Kidney glomerular epithelial cell (primary cell): ENCODE measurements at regions not wholly inside any gene's neighbourhood (a gene's known extent, or its start where the extent isn't known, plus 50 kb on each side); places are given as distances from the start of the nearest gene placed in this dataset.

Experiments used
- DNase-seq: peaks from one replicate; lab custom pipeline; 2025; lab: John Stamatoyannopoulos, UW

DNA sequence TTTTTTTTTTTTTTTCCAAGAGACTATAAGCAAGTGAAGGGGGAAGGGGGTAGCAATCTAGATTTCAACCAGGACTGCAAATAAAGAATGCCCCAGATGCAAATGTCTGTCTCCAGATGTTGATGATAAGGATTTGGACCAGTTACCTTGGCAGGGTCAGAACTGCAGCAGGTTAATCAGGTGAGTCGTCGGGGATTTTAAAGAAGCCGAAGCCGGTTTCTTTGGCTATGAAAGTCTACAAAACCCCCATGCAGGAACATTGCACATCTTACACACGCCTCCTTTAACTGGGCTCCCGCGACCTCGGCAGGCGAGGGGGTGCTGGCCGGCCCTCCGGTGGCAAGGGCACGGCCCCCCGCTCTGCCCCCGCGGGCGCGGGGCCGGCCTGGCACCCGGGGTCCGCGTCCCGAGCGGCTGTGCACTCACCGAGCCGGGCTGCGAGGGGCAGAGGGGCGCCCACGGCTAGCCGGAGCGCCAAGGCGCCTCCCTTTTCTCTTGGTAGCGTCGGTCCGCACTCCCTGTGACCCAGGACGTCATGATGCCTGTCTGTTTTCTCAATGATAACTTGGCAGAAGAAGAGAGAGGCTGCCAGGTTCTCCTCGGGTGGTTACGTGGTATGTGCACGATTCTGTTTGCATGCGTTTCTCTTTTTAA lies 366.3 kb upstream of the ESRRG start:
- peak; percentile 62 for DNase-seq

DNA sequence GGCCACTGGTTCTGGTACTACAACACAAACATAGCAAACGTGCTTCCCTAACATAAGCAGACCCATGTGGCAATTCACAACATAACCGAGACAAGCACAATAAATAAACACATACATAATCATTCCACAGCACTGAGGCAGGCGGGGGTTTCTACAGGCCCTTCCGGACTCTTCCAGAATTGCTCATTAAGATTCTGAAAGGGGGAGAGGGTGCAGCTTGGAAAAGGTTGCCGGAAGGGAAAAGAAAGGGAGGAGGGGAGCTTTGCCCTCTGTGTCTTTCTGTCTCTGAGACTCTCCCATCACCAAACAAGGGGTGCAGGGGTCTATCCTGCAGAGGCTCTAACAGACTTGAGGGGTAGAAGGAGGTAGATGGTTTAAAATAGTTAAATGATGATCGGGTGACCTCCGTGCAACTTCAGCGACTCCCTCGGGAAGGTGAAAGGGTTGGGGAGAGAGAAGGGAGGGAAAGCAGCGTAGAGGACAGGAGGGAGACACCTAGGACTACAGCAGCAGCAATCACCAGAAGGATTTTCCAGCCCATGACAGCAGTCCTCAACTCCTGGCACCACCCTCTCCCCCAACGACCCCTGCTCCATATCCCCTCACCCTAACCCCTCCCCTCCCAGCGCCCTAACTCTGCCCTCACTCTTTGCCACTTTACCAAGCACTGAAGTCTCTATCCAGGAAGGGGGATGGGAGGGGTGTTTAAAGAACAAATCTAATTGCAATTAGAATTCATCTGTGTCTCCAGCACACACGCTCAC lies 365.5 kb upstream of the ESRRG start:
- DNase-seq, result no peak

DNA sequence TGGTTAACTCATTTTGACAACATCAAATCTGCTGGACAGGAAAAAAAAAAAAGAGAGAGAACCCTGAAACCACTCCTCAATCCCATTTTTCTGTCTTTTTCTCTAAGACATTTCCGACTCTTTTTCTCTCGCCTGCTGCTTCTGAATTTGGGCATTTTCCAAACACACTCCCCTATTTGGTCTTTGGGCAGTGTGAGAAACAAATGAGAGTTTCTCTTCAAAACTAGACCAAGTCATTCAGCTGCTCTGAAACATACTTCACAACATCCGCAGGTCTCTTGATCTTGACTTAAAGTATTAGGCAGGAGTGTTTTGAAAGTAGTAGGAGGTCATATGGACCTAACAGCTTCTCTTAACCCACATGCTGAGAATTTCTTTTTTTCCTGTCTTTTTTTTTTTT lies 364.8 kb upstream of the ESRRG start:
- DNase-seq, result no peak

DNA sequence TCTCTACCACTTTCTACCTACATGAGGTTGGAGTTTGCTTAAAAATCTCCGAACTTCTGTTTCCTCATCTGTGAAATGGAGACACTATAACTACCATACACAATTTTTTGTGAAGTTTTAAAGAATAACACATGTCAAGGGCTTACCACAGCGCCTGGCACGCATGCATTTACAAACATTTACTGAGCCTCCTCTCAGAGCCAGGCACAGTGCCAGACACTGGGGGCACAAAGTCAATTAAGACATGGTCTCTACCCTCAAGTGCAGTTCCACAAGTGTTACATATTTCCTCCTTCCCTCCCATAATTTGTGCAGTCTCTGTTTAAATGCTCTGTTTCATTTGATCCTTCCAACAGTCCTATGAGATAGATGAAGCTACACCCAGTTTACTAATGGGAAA lies 356.4 kb upstream of the ESRRG start:
- DNase-seq, result no peak

DNA sequence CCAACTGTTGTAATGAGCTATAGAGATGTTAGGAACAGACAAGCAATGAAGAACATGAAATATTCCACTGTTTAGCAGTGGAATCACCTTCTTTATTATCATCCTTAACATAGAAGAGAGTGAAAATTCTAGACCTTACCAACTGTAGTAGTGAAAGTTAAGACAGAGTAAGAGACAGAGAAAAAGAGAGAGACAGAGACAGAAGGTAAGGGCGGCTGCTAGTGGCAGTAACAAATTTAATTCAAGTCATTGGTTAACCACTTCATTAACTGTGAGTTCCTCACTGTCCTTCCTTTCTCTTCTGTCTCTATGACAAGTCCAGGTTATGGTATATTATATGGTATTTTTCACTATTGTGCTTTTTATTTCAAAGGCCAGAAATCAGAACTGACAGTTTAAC lies 355.7 kb upstream of the ESRRG start:
- no peak for DNase-seq

GRCh38 chr1:217078078-217078690 lies 355.0 kb upstream of the ESRRG start:
- DNase-seq, result peak; percentile 81

DNA sequence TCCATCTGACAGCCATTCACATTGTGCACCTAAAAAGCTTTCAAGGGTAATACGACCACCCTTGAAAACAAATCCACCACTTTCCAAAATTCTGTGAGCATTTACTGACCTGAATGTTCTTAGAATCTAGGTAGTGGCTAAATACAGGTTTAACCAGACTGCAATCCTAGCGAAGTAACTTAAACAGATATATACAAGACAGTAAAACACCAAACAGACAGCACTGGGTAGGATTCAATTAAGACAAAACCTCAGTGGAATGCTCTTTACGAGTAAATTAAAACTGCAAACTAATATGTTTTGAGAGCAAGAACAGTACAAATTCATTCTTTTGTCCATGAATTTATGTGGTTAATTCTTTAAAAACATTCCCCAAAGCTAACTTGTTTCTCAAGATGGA lies 354.2 kb upstream of the ESRRG start:
- no peak for DNase-seq

DNA sequence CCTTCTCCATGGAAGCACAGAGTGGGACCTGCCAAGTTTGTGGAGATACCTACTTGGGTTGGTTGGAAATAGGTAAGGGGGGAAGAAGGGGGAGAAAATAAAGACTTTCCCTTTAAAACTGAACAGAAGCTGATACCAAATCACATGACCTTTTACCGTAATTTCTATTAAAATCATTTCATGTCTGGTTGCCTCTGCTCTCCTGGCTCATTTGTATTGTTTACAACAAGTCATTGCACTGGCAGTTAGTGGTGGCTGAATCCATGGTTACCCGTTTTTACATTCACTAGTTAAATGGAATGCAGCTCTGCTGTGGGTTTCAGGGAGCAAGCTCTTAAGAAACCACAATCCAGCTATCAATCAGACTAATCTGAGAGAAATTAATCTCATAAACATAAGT lies 353.7 kb upstream of the ESRRG start:
- peak; percentile 76 for DNase-seq

DNA sequence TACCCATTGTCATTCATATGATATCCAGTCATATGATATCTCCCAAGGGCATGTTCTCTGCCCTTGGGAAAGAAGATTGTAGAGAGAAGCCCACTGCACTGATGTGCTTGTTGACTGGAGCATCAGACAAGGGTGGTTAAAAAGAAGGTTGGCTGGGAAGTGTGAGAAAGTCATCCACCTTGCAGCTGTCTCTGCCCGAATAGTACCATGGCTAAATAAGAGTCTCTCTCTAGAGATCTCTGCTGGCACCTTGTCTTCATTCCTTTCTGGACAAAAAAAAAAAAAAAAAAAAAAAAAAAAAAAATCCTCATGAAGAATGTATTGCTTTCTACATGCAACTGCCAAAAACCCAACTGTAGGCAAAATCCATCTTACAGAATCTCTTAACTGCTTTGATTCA lies 349.7 kb upstream of the ESRRG start:
- no peak for DNase-seq

- DNase-seq, result no peak
Measured at GRCh38 chr1:217067642-217068041, 344.4 kb upstream of the ESRRG start.

- no peak for DNase-seq
Measured at GRCh38 chr1:217066794-217067193, 343.6 kb upstream of the ESRRG start.

- no peak for DNase-seq
Measured at GRCh38 chr1:217063172-217063908, 340.1 kb upstream of the ESRRG start.

DNA sequence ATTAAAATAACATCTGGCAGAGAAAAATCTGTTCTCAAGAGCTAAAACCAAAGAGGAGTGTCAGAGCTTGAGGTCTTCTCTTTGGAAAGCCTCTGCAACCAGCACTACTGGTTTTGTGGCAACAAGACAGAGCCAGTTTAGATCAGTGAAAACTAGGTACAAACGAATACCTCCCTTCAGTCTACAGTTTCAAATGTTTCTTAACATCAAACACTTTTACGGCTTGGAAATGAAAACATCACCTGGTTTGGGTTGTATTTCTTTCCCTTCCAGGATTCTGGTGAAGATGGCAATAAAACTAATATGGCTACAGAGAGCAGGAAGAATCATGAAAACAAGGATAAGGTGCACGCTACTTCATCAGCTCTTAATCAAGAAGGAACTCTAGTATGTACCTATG lies 339.4 kb upstream of the ESRRG start:
- DNase-seq, result no peak

GRCh38 chr1:217059401-217059800 lies 336.2 kb upstream of the ESRRG start:
- no peak for DNase-seq

DNA sequence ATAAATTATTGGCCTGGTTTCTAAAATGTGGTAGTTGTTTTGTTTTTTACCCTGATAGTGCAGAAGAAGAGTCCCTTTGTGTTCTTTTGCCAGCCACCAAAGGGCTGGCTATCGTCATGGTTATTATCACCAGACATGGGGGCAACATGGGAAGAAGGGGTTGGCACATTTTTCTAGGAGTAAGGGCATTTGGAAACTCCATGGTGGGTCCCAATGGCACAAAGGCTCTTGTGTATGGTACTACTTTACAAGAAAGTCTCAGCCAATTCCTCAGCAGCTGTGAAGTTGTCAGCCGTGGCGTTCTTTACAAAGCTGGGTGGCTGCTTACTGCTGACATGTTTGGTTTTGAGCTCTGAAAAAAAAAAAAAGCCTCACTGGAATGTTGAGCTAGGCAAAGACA lies 330.4 kb upstream of the ESRRG start:
- DNase-seq, result no peak

GRCh38 chr1:217052626-217053025 lies 329.4 kb upstream of the ESRRG start:
- DNase-seq, result no peak

GRCh38 chr1:217052196-217052595 lies 329.0 kb upstream of the ESRRG start:
- no peak for DNase-seq

- DNase-seq, result no peak
Measured at GRCh38 chr1:217049721-217050120, 326.5 kb upstream of the ESRRG start.

DNA sequence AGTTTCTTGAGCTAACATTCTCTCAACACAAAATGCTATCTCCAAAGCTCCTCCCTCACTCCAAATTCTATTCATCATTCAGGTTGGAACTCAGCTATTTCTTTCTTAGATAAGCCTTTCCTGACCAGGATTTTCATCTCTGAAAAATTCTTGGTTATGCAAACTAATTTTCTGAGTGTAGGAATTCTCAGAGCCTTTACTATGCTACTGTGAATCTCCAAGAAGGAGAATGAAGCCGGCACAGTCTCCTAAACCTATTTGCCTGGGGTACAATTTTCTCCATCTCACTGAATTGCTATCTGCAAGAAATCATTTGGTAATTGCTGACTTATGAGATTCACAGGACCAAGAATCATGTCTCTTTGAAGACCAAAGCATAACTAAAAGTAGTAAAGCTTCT lies 325.9 kb upstream of the ESRRG start:
- no peak for DNase-seq

DNA sequence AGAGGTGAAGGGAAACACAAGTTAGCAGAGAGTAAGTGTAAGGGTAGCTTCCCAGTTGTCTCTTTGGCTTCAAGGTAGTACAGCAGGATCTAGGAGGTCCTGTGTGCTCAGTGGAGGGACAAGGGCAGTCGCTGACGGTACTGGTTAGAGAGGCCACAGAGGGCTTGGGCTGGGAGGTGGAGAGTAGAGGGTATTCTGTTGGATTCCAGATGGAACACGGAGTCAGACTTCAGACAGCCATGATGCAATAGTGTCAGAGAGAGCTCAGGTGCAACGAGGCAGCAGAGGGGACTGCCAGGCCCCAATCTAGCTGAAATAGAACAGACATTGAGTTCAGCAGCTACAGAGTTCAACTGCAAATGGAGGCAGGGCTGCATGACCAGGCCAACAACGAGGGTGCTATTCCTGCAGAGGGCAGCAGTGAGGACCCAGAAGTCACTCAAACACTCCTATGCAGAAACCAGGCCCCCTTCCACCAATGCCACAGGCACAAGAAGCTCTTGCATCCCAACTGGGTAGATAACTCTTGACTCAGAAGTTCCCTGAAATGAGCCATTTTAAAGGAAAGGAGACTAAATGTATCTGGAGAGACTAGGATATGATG lies 325.0 kb upstream of the ESRRG start:
- DNase-seq, result no peak

DNA sequence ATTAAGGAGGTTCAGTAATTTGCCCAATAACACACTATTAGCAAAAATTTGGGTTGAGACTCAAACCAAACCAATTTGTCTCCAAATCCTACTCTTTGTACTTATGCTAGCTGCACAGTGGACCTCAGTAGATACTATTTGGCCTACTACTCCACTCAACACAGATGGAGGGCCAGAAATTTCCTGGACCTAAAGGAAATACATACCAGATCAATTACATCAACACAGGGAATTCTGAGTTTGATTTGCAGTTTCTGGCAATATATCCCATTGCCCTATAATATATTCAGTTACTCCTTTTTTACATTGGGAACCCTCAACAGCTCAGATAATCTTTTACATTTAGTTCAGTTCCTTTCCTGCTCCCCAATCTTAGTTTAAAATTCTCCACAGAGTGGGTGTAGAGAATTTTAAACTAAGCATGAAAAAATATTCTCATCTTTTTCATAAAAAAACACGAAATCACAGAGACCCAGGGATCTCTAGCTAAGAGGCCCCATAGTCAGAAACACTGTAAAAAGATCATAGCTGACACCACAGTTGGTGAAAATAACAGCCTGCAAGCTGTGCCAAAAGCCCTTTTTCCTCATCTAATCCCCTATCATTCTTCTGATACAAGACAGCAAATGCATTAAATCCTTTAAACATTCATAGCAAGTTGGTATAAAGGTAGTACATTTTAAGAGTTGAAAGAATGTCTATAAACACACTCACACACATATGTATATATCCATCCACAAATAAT lies 317.7 kb upstream of the ESRRG start:
- no peak for DNase-seq

DNA sequence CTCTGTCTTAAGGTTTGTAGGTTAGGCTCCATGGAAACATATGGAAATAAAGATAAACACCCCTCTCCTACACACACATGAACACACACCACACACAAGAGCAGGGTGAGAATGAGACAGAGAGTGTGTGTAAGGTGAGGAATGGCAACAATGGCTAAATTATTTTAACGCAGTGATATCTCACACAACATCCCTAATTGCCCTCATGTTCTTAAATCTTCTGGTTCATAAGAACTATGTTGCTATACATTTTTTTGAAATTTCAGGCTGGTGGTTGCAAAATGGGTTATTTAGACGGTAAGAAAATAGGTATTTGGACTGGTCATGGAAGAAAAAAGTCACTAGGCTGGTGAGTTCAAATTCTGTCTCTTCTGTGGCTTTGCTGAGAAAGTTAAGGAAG lies 316.7 kb upstream of the ESRRG start:
- no peak for DNase-seq
